ENCODE measurements at regions not wholly inside any gene's neighbourhood (a gene's known extent, or its start where the extent isn't known, plus 50 kb on each side); places are given as distances from the start of the nearest gene placed in this dataset.

- TF ChIP-seq ZBTB33 (IDR thresholded peaks at IDR 0.05) (no peak), EED (IDR thresholded peaks at IDR 0.05; ENCODE audit: low read depth) (no peak), MEF2B (IDR thresholded peaks at IDR 0.05; ENCODE audit: partially characterized antibody, poor library complexity, severe bottlenecking) (no peak), KAT2A (conservative IDR thresholded peaks at IDR 0.05; ENCODE audit: control insufficient read depth, low read depth, low read length) (no peak), FOS (IDR thresholded peaks at IDR 0.05; ENCODE audit: borderline replicate concordance, extremely low read depth, insufficient read length) (no peak), NRF1 (conservative IDR thresholded peaks at IDR 0.05; ENCODE audit: low read depth, low read length) (no peak)
- POLR2A ChIA-PET: no interaction called here
- H2AFZ ChIP-seq (ENCODE audit: control insufficient read depth, low read depth, low read length): no peak overlapping the region
Observed at GRCh38 chr4:137705171-137705783, 173.0 kb upstream of the PCDH18 start.

More at GRCh38 chr4:137705171-137705783, 173.0 kb upstream of the PCDH18 start:
- intact Hi-C loops (cut with micrococcal nuclease; ENCODE audit: unreplicated experiment) (no loop called here), in situ Hi-C loops (cut with MboI) (no loop called here)
- Histone ChIP-seq H3K9me3 (replicated peaks; ENCODE audit: control insufficient read depth, insufficient read depth, low read length) (no peaks in the 10 kb centered on the region), H3K36me3 (ENCODE audit: control insufficient read depth in 2 of 2, insufficient read depth in 2 of 2, low read length in 1 of 2) (no peaks in the 10 kb centered on the region), H3K27ac (ENCODE audit: control insufficient read depth, insufficient read depth) (no peak overlapping the region), H4K20me1 (ENCODE audit: control insufficient read depth, insufficient read depth) (no peaks in the 10 kb centered on the region), H3K4me3 (no peak overlapping the region), H3K4me2 (ENCODE audit: control insufficient read depth, insufficient read depth) (no peak overlapping the region), H3K27me3 (replicated peaks in 1 of 2; ENCODE audit: control insufficient read depth in 2 of 2, insufficient read depth in 2 of 2, low read length in 1 of 2) (no peaks in the 10 kb centered on the region), H3K9ac (ENCODE audit: control insufficient read depth, insufficient read depth, low read length) (no peak overlapping the region), H3K79me2 (ENCODE audit: control insufficient read depth, insufficient read depth, low read length) (no peaks in the 10 kb centered on the region), H3K4me1 (ENCODE audit: control insufficient read depth, insufficient read depth, low read length) (no peaks in the 10 kb centered on the region)
- ATAC-seq: no peak
- ChIA-PET RAD21 (ENCODE audit: unreplicated experiment) (no interaction called here), CTCF (no interaction called here), SMC1A (ENCODE audit: uncharacterized antibody, unreplicated experiment) (interaction anchor here (0.7 kb wide), 1 partner anchor 121 kb away, joined by 3 read pairs; no protein-coding TSS in a partner anchor)
- no TSS peak for BruUV-seq (replicated peaks)
- DNase-seq (ENCODE audit: low read depth, low spot score): no peak
- 0% methylated on average over 3 of the region's 3 CpGs for WGBS (ENCODE audit: insufficient coverage, insufficient replicate concordance, low lambda C conversion rate, missing lambda C conversion rate)
- no peak for FAIRE-seq

Measured in GM12878 (cell line).